ENCODE measurements at regions not wholly inside any gene's neighbourhood (a gene's known extent, or its start where the extent isn't known, plus 50 kb on each side); places are given as distances from the start of the nearest gene placed in this dataset.

DNA sequence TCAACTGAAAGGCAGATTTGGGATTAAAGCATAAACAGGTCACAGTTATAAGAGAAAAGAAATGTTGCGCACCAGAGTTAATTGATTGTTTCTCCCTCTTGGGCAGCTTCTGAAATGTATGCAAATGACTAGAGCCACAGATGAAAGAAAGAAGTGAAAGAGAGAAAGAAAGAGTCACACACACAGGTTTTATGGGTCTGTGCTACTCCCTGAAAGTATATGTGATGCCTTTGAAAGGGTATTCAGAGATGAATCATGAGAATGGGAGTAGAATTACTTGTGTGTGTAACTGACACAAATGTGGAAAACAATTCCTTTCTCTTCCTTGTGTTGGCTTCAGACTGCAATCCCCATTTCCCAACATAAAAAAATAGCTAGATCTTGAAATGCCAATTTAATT lies 196.9 kb downstream of the FOXA2 start:
- Histone ChIP-seq H2BK5ac (ENCODE audit: low read depth, low read length) (no peak overlapping the region), H2AFZ (ENCODE audit: low read length) (no peak overlapping the region), H2BK12ac (ENCODE audit: low read depth, low read length) (0 out of 2 replicates have a peak overlapping the region, but pooled peaks have one; percentile 17), H3K56ac (replicated peaks; ENCODE audit: insufficient read length, low read depth, low read length) (no peak overlapping the region), H4K8ac (ENCODE audit: extremely low read depth, insufficient read depth, low read length) (no peak overlapping the region), H3K27ac (ENCODE audit: low read depth, low read length) (no peak overlapping the region), H2BK15ac (ENCODE audit: low read length) (no peak overlapping the region), H3K4ac (replicated peaks; ENCODE audit: insufficient read length, low read depth, low read length) (no peak overlapping the region), H3K4me2 (ENCODE audit: insufficient read depth in 1 of 2, low read depth in 2 of 2, low read length in 2 of 2) (no peak overlapping the region), H3K4me1 (replicated peaks in 1 of 4; ENCODE audit: control insufficient read depth in 3 of 4, insufficient read depth in 4 of 4, low read length in 3 of 4) (peaks cover 3 to 8% (median 4%) of the 10 kb centered on the region in 4 experiments; a peak in 4 of 7 replicates), H2BK20ac (ENCODE audit: low read length) (no peak overlapping the region), H4K5ac (ENCODE audit: insufficient read length, low read depth, low read length) (no peak overlapping the region), H4K91ac (replicated peaks; ENCODE audit: insufficient read length, low read length) (no peak overlapping the region), H3K14ac (ENCODE audit: insufficient read length) (no peak overlapping the region), H3K23me2 (ENCODE audit: low read depth, low read length) (no peaks in the 10 kb centered on the region), H4K20me1 (replicated peaks in 1 of 2; ENCODE audit: control insufficient read depth in 1 of 2, insufficient read depth in 2 of 2, low read length in 2 of 2) (no peaks in the 10 kb centered on the region), H3K36me3 (ENCODE audit: control insufficient read depth in 2 of 4, insufficient read depth in 4 of 4, low read length in 3 of 4) (no peaks in the 10 kb centered on the region), H3K27me3 (replicated peaks in 1 of 4; ENCODE audit: control insufficient read depth in 3 of 4, extremely low read depth in 1 of 4, insufficient read depth in 3 of 4, low read length in 3 of 4) (no peaks in the 10 kb centered on the region), H3K18ac (ENCODE audit: extremely low read depth, low read length) (no peak overlapping the region), H2AK5ac (ENCODE audit: low read depth, low read length) (no peak overlapping the region), H3K9ac (replicated peaks in 1 of 4; ENCODE audit: extremely low read depth in 1 of 4, low read depth in 3 of 4, low read length in 3 of 4) (no peak overlapping the region), H3K9me3 (ENCODE audit: insufficient read depth in 2 of 2, low read depth in 1 of 2, low read length in 1 of 2) (no peaks in the 10 kb centered on the region), H3K4me3 (ENCODE audit: extremely low read depth in 1 of 4, insufficient read depth in 2 of 4, low read depth in 3 of 4, low read length in 4 of 4) (no peak overlapping the region), H3K79me1 (ENCODE audit: low read depth, low read length) (no peaks in the 10 kb centered on the region), H2BK120ac (replicated peaks; ENCODE audit: low read depth, low read length) (no peak overlapping the region), H3K79me2 (ENCODE audit: control insufficient read depth in 1 of 2, insufficient read depth in 2 of 2, low read length in 2 of 2) (no peaks in the 10 kb centered on the region), H3K23ac (ENCODE audit: insufficient read length) (no peak overlapping the region)
- ChIA-PET CTCF (ENCODE audit: partially characterized antibody) (interaction anchor here (0.7 to 2.4 kb wide), 5 partner anchors 16 to 304 kb away, joined by 3 to 6 read pairs (median 4); no protein-coding TSS in a partner anchor), POLR2A (ENCODE audit: partially characterized antibody) (interaction anchor here (0.8 kb wide), 1 partner anchor 199 kb away, joined by 3 read pairs; no protein-coding TSS in a partner anchor)
- DNase-seq (ENCODE audit: low read depth in 1 of 2, low spot score in 2 of 2) (no peak), FAIRE-seq (no peak)
- no peak for TF ChIP-seq BRCA1 (IDR thresholded peaks at IDR 0.05; ENCODE audit: low read depth, low read length)
- TF ChIP-seq JUND (IDR thresholded peaks at IDR 0.05; ENCODE audit: low read length), result no peak
- no peak for TF ChIP-seq NRF1 (IDR thresholded peaks at IDR 0.05; ENCODE audit: low read depth, low read length)
- TF ChIP-seq TAF7 (optimal IDR thresholded peaks at IDR 0.05; ENCODE audit: borderline replicate concordance, low read depth, low read length), result no peak
- TF ChIP-seq ATF3 (IDR thresholded peaks at IDR 0.05; ENCODE audit: insufficient read depth, low read depth, low read length), result no peak
- no peak for TF ChIP-seq MAX (IDR thresholded peaks at IDR 0.05)
- no peak for TF ChIP-seq SUZ12 (IDR thresholded peaks at IDR 0.05; ENCODE audit: low read length)
- TF ChIP-seq KDM5A (IDR thresholded peaks at IDR 0.05; ENCODE audit: low read length), result no peak
- no peak for TF ChIP-seq TAF1 (IDR thresholded peaks at IDR 0.05; ENCODE audit: low read depth, low read length)
- no peak for TF ChIP-seq CHD2 (IDR thresholded peaks at IDR 0.05; ENCODE audit: low read length)
- WGBS, 2 experiments (ENCODE audit: extremely low coverage in 1 of 2, insufficient coverage in 1 of 2, insufficient read length in 1 of 2, insufficient replicate concordance in 2 of 2, low coverage in 1 of 2, low lambda C conversion rate in 2 of 2, missing lambda C conversion rate in 1 of 2), result 100% methylated on average over 1 of the region's 1 CpG; no CpG with 5 or more reads in 1 of the 2 experiments

All from H1 (cell line).